Endothelial cell (in vitro differentiated cells): ENCODE measurements at regions not wholly inside any gene's neighbourhood (a gene's known extent, or its start where the extent isn't known, plus 50 kb on each side); places are given as distances from the start of the nearest gene placed in this dataset.

Source experiments
- DNase-seq: peaks from one replicate; pipeline ENCODE4 v3.0.0; 2021; ENCODE audit warnings: low spot score
- H3K27ac Mint-ChIP-seq: one replicate; pipeline ENCODE4 v1.8.0; 2021; ENCODE audit warnings: mixed read lengths, inconsistent platforms; ENCODE audit not compliant: unreplicated experiment
- H3K27me3 Mint-ChIP-seq: one replicate; pipeline ENCODE4 v1.8.0; 2021; ENCODE audit warnings: mild to moderate bottlenecking, moderate library complexity, mixed read lengths, inconsistent platforms; ENCODE audit not compliant: unreplicated experiment
- H3K36me3 Mint-ChIP-seq: one replicate; pipeline ENCODE4 v1.8.0; 2021; ENCODE audit warnings: mild to moderate bottlenecking, low read depth, mixed read lengths, inconsistent platforms; ENCODE audit not compliant: unreplicated experiment
- H3K4me1 Mint-ChIP-seq: one replicate; pipeline ENCODE4 v1.8.0; 2021; ENCODE audit warnings: mild to moderate bottlenecking, mixed read lengths, inconsistent platforms; ENCODE audit not compliant: unreplicated experiment
- H3K4me3 Mint-ChIP-seq: one replicate; pipeline ENCODE4 v1.8.0; 2021; ENCODE audit warnings: mild to moderate bottlenecking, mixed read lengths, inconsistent platforms; ENCODE audit not compliant: unreplicated experiment
- H3K9me3 Mint-ChIP-seq: one replicate; pipeline ENCODE4 v1.8.0; 2021; ENCODE audit warnings: mixed read lengths, inconsistent platforms; ENCODE audit not compliant: unreplicated experiment
- TF ChIP-seq, protein P1 (sequence below): fragments of 200-600 bp; sonication (generic); IDR thresholded peaks from one replicate; pipeline ENCODE4 v1.5.0; 2021; ENCODE audit warnings: antibody characterized with exemption; ENCODE audit not compliant: unreplicated experiment

DNA sequence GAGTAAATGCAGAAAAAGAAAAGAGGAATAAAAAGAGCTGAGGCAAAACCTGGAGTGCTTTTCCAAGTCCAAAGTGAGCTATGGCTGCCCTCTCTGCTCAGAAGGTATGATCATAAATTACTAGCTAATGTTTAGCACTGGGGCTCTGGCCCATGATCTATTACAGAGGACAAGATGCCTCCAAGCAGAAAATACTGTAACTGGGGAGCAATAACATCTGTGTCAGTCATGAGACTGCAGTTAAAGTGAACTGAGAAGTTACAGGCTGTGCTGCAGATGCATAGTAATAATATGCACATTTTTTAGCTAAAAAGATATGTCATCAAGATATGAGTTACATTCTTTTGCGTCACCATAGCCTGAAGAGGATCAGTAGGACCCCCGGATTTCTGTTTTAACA lies 209.4 kb upstream of the RBBP8 start:
- TF ChIP-seq, protein P1, sequence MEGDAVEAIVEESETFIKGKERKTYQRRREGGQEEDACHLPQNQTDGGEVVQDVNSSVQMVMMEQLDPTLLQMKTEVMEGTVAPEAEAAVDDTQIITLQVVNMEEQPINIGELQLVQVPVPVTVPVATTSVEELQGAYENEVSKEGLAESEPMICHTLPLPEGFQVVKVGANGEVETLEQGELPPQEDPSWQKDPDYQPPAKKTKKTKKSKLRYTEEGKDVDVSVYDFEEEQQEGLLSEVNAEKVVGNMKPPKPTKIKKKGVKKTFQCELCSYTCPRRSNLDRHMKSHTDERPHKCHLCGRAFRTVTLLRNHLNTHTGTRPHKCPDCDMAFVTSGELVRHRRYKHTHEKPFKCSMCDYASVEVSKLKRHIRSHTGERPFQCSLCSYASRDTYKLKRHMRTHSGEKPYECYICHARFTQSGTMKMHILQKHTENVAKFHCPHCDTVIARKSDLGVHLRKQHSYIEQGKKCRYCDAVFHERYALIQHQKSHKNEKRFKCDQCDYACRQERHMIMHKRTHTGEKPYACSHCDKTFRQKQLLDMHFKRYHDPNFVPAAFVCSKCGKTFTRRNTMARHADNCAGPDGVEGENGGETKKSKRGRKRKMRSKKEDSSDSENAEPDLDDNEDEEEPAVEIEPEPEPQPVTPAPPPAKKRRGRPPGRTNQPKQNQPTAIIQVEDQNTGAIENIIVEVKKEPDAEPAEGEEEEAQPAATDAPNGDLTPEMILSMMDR: no peak
- no peaks in the 10 kb centered on the region for H3K36me3 Mint-ChIP-seq
- DNase-seq: no peak
- H3K4me3 Mint-ChIP-seq: no peak overlapping the region
- H3K4me1 Mint-ChIP-seq: no peaks in the 10 kb centered on the region
- no peak overlapping the region for H3K27ac Mint-ChIP-seq
- no peaks in the 10 kb centered on the region for H3K27me3 Mint-ChIP-seq
- H3K9me3 Mint-ChIP-seq: no peaks in the 10 kb centered on the region

GRCh38 chr18:22726469-22726868 lies 206.7 kb upstream of the RBBP8 start:
- H3K9me3 Mint-ChIP-seq: no peaks in the 10 kb centered on the region
- no peak overlapping the region for H3K27ac Mint-ChIP-seq
- no peak for DNase-seq
- H3K4me1 Mint-ChIP-seq: peaks cover 7% of the 10 kb centered on the region
- TF ChIP-seq, protein P1: no peak
- H3K36me3 Mint-ChIP-seq: no peaks in the 10 kb centered on the region
- no peaks in the 10 kb centered on the region for H3K27me3 Mint-ChIP-seq
- no peak overlapping the region for H3K4me3 Mint-ChIP-seq

DNA sequence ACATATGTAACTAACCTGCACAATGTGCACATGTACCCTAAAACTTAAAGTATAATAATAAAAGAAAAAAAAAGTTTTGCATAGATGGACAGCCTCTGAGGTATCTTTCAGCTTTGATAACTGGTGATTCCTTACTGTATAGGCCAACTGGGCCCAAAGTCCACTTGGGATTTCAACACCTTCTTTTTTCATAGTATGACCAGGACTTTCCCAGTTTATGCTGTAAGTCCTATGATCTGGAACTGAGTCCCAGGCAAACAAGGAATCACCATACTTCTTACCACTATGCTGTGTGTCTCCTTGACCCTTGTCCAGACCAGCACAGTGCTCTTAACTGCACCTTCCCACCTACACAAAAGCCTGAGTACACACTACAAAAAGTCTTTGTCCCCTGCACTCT lies 205.1 kb upstream of the RBBP8 start:
- TF ChIP-seq, protein P1: no peak
- Mint-ChIP-seq H3K4me3 (no peak overlapping the region), H3K4me1 (peaks cover 9% of the 10 kb centered on the region), H3K27ac (no peak overlapping the region), H3K27me3 (no peaks in the 10 kb centered on the region), H3K36me3 (no peaks in the 10 kb centered on the region), H3K9me3 (no peaks in the 10 kb centered on the region)
- no peak for DNase-seq

DNA sequence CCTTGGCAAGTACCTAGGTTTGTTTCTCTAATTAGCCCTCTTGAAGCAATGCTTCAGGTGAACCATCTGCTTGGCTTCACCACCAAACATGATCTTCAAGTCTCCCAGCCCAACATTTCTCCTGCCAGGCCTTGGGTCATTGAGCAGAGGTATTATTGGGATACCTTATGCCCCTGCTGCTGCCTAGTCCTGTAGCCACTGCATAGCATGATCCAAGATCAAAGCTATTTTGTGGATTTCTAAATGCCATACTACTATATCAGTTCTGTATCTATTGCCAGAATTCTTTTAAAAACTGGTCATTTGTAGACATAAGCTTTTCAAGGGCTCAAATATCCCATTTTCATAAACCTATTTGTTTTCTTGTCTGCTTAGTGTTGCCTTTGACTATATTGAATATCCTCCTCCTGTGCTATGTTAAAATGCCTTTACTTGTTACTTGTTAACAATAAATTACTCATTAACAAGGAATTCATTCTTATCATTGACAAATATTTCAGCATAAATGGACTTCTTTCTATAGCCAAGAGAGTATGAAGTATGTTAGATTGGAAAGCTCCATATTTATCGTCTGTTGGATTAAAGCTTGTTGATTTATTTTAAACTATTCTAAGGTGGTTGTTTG lies 204.5 kb upstream of the RBBP8 start:
- DNase-seq: no peak
- Mint-ChIP-seq H3K9me3 (no peaks in the 10 kb centered on the region), H3K27me3 (no peaks in the 10 kb centered on the region), H3K36me3 (no peaks in the 10 kb centered on the region), H3K27ac (no peak overlapping the region), H3K4me3 (no peak overlapping the region), H3K4me1 (peaks cover 9% of the 10 kb centered on the region)
- TF ChIP-seq, protein P1: no peak

DNA sequence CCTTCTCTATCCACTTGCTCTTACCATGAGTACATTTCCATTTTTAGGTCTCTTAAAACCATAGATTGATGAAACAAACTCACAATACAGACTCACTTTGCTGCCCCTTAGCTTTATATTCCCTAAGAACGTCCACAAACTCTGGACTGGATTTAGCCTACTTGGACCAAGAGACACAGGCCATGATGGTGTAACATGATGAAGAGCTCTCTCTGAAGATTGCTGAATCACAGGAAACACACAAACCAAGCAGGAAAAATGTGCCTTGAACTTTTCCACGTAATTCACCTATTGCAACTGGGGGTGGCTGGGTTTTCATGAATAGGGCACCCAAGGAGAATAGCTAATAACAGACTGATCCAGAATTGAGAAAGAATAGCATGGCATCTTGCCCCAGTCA lies 201.7 kb upstream of the RBBP8 start:
- DNase-seq: no peak
- Mint-ChIP-seq H3K27me3 (no peaks in the 10 kb centered on the region), H3K4me1 (peaks cover 9% of the 10 kb centered on the region), H3K4me3 (no peak overlapping the region), H3K27ac (no peak overlapping the region), H3K36me3 (no peaks in the 10 kb centered on the region), H3K9me3 (no peaks in the 10 kb centered on the region)
- TF ChIP-seq, protein P1: no peak
